GM21423 (cell line): ENCODE measurements at regions not wholly inside any gene's neighbourhood (a gene's known extent, or its start where the extent isn't known, plus 50 kb on each side); places are given as distances from the start of the nearest gene placed in this dataset.
"Not testable (repeated sequence)": the region's sequence is repeated elsewhere in the genome, so short reads cannot be mapped to it uniquely, and the experiment has no call there.

Source experiments
- ATAC-seq: cut with Tn5 transposase; IDR thresholded peaks from one replicate; pipeline ENCODE4 v1.9.1; 2021; ENCODE audit warnings: mild to moderate bottlenecking, moderate library complexity; ENCODE audit not compliant: unreplicated experiment

DNA sequence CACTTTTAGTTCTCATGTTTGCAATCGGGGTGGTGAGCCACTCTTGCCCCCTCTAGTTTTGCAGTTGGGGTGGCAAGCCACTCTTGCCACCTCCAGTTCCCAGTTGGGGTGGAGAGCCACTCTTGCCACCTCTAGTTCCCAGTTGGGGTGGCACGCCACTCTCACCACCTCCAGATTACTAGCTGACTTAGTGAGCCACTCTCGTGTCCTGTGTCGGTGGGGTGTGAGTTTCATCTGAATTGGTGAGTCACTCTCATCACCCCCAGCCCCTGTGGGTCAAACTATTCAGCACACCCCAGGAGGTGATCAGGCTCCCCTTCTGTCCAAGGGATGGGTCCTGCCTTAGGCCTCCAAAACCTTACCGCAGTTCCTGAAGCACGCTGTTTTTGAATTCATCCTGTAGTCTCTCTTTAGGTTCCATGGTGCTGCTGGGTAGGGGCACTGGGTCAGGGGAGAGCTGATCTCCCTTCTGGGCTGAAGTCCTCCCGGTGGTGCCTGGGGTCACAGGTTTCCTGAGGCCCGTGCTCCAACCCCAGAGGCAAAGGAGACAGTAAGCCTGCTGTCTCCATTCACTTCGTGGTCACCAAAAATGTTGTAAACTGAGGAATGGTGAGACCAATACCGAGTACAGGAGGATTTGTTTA is 224.2 kb upstream of the SYNCRIP start:
- ATAC-seq: no peak

DNA sequence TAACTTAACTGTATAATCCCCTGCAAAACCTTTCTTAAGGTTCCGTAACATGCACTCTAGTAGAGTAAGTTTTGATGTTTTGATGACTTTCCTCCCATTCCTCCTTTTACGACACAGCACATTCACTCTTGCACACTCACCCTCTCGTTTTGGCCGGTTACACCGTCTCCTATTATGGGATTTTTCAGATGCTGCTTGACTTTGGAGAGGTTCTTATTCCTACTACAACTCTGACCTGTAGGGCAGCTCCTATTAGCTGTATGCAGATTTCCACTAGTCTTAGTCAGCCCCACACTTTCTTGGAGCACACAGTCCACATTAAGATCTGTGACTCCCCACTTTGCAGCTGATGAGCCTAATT is 223.7 kb upstream of the SYNCRIP start:
- no peak for ATAC-seq

DNA sequence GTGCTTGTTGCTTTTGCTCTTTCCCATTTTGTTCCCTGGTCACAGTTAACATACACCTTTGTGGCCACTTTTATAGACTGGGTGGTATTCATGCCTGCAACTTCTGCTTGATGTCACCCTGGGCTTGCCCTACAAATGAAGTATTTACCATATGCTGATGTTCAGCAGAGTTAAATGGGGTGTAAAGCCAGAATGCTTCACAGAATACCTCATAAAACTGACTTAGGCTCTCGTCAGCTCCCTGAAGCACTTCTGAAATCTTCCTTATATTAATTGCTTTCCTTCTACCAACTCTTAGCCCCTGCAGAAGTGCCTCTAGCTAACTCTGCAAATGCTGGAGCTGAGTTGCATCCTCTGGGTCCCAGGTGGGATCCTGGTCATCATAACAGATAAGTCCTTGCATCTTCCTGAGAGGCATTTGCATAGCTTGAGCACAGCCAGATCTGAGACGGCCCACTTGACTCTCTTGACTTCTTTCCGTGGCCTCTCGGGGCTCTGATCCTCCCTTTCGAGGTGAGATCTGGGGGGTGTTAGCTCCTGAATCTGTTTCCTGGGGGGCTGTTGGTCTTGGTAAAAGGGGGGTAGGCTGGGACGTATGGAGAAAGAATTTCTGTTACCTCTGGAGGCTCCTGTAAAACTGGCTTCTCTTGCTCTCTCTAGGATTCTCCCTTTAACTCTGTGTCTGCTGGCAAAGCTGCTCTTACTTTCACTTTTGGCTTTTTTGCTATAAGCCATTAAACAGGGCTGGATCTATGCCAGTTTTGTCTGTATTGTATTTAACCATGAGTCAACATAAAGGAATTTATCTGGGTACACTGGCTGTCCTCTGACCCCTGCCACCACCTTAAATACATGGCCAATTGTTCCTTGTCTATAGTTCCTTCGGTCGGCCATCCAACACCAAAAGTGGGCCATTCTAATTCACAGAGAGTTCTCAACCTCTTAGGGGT is 223.0 kb upstream of the SYNCRIP start:
- ATAC-seq: peak; percentile 73

DNA sequence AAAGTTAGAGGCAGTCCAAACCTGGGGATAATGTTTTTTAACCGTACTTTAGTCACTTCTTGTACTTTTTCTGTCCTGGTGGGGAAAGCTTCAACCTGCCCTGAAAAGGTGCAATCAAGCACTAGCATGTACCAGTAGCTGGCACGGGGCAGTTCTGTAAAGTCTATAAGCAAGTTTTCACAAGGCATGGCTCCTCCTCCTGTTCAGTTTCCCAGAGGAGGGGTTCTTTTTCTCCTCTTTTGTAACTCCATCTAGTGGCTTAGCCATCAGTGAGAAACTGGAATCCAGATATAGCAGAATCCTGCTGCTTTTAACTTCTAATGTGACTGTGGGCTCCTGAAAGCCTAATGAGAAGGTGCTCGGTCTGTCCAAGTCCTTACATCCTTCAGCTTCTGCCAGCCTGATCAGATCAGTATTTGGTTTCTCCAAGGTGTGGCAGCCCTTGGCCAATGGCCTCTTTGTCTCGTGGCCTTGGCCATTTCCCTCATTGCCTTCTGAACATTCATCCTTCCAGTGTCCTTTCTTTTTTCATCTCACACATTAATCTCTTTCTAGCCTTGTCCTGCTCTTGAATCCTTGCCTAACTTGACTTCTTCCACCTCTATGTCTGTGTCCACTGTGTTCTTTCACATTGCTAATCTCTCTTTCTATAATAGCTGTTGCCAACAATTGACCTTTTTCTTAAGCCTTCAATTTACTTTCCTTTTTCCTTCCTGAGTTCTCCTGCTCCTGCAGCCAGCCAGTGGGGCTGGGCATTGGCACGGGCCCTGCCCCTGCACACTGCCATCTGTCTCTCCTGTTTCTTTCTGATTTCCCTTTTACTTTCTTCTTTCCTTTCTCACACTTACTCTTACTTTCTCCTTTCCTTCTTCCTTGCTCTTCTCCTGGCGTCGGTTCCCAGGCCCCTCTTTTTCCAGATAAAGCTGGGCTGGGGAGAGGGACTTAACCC is 222.0 kb upstream of the SYNCRIP start:
- no peak for ATAC-seq

DNA sequence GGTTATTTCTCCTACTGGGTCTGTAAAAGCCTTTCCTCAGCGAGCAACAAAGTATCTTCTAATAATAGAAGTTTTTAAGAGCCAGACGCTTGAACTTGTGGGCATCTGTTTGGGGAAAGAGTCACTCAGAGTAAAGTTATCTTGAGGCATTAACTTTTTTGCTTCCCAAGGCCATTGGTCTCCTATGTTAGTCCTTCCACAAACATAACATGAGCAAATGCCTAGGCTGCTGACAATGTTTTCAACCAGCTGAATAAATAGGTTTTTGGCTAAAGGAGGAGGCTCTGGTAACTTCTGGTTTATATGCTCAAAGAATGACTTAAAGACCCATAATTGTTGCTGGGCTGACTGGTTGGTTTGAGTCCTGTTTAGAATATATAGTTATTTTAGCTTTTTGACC is 213.5 kb upstream of the SYNCRIP start:
- no peak for ATAC-seq

DNA sequence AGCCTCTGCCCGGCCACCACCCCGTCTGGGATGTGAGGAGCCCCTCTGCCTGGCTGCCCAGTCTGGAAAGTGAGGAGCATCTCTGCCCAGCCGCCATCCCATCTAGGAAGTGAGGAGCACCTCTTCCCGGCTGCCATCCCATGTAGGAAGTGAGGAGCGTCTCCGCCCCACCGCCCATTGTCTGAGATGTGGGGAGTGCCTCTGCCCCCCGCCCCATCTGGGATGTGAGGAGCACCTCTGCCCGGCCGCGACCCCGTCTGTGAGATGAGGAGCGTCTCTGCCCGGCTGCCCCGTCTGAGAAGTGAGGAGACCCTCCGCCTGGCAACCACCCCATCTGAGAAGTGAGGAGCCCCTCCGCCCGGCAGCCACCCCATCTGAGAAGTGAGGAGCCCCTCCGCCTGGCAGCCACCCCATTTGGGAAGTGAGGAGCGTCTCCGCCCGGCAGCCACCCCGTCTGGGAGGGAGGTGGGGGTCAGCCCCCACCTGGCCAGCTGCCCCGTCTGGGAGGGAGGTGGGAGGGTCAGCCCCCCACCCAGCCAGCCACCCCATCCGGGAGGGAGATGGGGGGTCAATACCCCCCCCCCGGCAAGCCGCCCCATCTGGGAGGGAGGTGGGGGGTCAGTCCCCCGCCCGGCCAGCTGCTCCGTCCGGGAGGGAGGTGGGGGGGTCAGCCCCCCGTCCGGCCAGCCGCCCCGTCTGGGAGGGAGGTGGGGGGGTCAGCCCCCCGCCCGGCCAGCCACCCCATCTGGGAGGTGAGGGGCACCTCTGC is 195.8 kb upstream of the SYNCRIP start:
- ATAC-seq: not testable (repeated sequence)

DNA sequence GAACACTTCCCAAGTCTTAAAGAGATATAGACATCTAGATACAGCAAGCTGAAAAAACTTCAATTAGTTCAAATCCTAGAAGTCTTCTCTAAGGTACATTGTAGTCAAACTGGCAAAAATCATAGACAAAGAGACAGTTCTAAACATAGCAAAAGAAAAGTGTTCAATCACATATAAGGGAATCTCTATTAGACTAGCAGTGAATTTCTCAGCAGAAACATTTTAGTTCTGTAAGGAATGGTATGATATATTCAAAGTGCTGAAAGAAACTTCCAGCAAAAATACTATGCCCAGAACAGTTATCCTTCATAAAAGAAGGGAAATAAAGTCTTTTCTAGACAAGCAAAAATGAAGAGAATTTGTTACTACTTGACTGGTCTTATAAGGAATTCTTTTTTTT is 186.3 kb upstream of the SYNCRIP start:
- no peak for ATAC-seq

DNA sequence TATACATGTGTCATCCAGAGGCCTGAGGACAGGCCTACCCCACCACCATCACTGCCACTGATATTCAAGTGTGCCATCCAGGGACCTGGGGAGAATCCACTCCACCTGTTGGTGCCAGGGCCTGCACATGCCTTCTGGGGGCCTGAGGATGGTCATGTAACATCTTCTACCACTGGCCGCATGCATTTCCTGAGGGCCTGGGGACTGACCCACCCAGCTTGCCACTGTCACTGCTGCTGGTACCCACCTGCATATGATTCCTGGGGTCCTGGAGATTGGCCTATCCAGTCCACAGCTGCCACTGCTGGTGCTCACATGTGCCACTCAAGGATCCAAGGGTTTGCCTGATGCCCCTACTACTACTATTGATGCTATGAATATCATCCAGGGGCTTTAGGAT is 184.3 kb upstream of the SYNCRIP start:
- no peak for ATAC-seq

DNA sequence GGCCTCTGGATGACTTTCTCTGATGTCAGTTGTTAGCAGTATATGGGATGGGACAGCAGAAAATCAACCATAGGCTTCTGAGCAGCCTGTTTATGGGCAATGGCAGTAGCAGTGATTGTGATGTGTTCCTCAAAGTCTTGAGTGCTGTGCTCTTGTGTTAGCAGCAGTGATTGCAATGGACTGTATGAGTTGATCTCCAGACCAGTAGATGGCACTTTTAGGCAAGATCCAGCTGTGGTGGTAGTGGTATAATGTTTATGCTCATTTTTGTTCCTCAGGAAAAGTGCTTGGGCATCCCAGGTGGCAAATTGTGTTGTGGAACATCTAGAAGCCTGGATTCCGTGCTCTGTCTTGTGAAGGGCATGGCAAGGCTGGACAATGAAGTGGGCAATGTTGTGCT is 181.6 kb upstream of the SYNCRIP start:
- ATAC-seq: no peak

DNA sequence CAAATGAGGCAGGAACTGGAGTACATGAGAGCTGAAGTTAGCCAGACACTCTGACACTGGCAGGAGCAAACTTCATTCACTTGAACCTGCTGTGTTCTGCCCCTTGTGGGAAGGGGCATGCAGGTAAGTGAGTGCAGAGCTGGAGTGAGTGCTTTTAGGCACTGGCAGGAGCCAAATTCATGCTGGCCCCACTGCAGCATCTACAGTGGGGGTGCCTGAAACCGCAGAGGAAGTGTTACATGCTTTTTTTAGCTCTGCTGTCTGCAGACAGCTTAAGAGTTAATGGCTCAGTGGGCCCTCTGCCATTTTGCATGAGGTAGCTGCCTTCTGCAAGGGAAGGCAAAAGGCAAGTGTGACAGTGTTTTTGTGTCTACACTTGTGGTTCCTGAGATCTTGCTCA is 167.9 kb upstream of the SYNCRIP start:
- ATAC-seq: no peak

DNA sequence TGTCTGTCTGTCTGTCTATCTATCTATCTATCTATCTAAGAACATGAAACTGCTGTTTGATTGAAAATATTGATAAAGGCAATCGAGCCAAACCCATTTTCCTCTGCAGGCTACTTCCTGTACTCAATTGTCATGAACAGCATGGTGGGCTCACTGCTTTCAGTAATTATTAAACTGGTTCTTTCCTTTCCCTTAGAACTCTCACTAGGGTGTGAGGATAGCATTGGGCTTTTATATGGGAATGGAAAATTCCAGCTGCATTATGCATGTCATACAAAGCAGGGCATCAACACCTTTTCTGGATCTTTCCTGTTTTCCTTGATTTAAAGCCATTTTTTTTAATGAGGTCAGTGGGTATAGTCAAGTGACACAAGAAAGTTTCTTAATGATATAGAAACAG is 161.0 kb upstream of the SYNCRIP start:
- ATAC-seq: no peak

DNA sequence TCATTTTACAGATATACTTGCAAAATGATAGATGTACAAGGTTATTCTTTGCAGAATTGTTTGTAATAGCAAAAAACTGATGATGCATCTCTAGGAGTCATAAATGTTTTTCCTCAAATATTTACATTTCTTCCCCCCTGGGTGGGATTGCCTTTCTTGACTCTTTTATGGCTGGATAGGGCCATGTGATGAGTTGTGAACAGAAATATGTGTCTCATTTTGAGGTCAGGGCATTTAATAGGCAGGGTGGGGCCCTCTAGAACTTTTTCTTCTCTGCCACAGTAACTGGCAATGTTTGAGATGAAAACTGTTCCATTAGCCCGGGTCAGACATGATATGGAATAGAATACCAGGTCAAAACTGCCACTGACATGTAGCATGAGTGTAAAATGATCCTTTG is 159.5 kb upstream of the SYNCRIP start:
- ATAC-seq: no peak

DNA sequence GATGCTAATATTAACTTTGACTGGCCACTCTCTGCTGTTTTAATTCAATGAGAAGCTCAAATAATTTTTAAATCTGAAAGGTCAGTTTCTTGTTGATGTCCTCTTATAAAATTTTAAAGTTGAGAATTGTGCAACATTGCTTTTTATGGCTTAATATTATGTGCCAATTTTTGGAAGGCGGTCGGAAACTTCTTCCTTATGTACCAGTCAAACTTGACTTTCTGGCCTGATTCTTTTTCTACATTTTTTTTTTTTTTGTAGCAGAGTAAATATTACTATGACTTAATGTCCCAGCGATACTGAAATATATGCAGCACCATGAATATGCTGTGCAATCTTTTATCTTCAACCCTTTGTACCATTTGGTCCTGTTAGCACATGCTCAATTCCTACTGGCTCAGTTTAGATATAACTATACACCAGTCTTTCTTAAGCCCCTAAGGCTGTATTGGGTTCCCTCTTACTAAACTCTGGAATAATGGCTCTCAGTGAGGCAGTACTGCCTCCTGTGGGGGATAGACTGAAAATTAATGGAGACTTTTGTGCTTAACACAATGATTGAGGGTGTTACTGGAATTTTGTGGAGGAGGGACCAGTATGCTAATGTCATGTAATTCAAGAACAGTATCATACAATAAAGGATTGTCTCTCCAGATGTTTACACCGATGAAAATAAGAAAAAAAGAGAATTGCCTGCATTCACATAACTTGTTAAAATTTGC is 156.4 kb upstream of the SYNCRIP start:
- ATAC-seq: no peak

DNA sequence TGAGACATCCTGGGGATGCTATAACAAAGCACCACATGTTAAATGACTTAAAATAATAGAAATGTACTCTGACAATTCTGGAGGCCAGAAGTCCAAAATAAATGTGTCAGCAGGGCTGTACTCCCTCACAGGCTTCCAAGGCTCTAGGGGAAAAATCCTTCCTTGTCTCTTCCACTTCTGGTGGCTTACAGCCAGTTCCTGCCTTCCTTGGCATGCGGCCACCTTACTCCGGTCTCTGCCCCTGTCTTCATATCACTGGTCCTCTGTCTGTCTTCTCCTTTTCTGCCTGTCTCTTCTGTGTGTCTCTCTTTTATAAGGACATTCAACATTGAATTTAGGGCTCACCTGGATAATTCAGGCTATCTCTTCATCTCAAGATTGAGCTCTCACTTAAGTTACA is 155.3 kb upstream of the SYNCRIP start:
- ATAC-seq: no peak

DNA sequence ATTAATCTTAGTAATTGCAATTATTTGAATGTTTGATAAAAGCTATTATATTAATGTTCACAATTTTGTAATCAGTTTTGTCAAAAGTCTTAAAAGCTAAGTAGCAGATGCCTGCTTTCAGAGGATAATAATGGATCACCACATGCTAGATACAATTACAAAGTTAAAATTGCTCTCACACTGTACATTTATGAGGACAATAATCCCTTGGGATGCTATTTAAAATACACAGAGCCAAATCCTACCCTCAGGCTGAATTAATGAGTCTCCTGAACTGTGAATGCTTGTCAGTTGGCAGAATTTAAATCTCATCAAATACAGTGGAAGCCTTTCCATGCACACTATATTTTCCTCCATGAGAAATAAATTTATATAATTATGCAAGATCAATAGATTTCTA is 153.3 kb upstream of the SYNCRIP start:
- no peak for ATAC-seq

DNA sequence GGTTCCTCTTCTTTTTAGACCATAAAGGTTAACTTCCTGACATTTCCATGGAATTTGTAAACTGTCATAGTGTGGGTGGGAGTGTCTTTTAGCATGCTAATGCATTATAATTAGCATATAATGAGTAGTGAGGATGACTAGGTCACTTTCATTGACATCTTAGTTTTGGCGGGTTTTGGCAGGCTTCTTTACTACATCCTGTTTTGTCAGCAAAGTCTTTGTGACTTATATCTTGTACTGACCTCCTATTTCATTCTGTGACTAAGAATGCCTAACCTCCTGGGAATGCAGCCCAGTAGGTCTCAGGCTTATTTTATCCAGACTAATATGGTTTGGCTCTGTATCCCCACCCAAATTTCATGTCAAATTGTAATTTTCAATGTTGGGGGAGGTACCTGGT is 149.6 kb upstream of the SYNCRIP start:
- ATAC-seq: no peak

DNA sequence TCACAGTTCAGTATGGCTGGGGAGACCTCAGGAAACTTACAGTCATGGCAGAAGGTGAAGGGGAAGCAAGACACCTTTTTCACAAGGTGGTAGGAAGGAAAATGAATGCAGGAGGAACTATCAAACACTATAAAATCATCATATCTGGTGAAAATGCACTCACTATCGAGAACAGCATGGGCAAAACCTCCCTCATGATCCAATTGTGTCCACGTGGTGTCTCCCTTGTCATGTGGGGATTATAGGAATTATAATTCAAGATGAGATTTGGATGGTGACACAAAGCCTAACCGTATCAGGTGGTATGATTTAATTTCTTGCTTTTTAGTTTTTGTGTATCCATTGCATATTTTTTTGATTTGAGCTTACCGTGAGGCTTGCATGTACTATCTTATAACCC is 133.2 kb upstream of the SYNCRIP start:
- no peak for ATAC-seq

DNA sequence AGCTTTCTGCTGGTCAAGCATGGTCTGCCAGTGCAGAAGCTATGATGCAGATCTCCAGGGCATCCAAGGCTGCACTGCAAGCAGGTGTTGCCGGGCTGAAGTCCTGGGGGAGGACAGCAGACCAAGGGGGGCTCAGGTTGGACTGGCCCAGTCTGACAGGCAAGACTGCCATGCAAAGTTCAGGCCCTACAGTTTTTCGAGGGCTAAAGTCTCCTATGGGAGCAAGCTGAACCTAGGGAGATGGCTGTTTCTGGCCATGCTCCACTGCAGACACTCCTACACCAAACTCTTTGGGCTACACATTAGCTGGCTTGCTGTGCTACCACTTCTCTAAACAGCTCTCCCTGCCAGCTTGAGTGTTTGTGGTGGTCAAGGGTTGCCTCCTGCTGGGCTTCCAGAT is 130.0 kb upstream of the SYNCRIP start:
- ATAC-seq: no peak

DNA sequence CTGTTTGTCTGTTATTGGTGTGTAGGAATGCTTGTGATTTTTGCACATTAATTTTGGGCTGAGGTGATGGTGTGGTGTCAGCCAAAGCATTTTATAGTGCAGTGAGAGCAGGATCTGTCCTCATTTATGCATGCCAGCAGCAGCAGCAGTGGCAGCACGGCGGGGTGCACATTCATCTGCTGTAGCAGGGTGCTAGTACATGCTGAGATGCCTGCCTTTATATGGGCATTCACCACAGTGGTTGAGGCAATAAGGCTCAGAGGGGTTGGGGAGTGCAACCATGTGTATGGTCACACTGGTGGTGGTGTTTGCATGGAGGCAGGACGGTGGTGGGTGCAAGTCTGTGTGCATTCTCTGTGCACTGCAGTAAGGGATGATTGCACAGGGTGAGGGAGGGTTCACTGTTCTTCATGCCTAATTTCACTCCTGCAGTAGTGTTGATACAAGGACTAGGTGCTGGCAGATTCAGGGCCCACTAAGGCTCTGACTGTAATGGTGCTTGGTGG is 129.3 kb upstream of the SYNCRIP start:
- ATAC-seq: no peak

DNA sequence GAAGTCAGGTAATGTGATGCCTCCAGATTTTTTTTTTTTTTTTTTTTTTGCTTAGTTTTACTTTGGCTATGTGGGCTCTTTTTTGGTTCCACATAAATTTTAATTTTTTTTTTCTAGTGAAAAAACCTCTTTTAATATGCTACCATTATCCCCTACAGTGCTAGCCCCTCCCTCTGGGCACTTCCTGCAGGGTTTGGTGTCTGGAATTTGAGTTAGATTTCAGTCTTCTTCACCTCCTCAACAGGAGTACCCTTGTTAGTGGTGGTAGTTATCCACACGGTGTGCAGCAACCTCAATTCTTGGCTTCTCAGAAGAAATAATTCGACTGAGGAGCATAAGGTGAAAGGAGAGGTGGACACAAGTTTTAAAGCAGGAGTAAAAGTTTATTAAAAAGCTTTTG is 128.8 kb upstream of the SYNCRIP start:
- no peak for ATAC-seq
